ENCODE measurements at regions not wholly inside any gene's neighbourhood (a gene's known extent, or its start where the extent isn't known, plus 50 kb on each side); places are given as distances from the start of the nearest gene placed in this dataset.
"Not testable (repeated sequence)": the region's sequence is repeated elsewhere in the genome, so short reads cannot be mapped to it uniquely, and the experiment has no call there.

DNA sequence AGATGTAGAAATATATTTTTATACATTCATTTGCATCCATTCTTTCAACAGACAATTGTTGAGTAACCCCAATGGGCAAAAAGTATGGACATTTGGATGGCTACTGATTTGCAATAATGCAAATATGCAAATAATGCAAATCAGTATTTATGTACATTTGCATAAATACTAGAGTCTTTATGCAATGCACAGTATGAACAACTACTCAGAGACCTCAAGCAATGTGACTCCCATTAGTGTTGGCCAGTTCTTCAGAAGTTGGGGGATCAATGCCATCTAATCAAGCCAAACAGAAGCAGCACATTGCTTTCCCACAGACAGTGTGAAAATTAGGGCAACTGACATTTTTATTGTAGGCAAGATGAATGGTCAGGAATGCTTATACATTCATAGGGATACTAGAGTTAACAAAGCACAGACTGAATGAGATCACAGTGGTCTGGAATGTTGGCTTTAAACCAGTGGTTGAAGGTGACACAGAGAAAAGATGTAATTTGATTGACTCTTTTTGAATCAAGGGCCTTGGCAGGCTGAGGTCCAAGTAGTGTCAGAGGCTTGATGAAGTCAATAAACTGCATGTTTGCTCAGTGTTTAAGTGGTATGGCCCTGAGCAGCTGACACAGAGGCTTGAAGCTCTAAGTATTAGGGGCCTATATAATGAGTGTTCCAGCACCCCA lies 256.6 kb downstream of the CTH start:
- DNase-seq (ENCODE audit: insufficient read length, low spot score) (no peak), FAIRE-seq (no peak)

DNA sequence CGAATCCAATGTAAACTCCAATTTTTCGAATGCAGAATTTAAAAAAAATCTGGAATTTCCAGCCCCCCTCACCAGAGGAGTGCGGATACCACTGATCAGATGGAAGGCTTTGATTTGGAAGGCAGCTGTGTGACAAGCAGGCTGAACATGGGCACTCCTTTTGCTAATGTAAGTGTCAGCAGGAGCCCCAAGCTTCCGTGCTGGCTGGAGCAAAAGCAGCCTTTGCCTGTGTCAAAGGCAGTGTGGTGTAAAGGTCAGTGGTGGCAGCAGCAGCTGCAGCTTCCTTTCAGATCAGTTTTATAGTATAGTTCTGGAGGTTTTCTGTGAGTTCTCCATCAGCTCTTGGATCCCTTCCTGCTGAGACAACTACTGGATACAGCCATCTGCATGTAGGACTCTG lies 259.9 kb downstream of the CTH start:
- no peak for FAIRE-seq
- DNase-seq (ENCODE audit: insufficient read length, low spot score) = no peak

DNA sequence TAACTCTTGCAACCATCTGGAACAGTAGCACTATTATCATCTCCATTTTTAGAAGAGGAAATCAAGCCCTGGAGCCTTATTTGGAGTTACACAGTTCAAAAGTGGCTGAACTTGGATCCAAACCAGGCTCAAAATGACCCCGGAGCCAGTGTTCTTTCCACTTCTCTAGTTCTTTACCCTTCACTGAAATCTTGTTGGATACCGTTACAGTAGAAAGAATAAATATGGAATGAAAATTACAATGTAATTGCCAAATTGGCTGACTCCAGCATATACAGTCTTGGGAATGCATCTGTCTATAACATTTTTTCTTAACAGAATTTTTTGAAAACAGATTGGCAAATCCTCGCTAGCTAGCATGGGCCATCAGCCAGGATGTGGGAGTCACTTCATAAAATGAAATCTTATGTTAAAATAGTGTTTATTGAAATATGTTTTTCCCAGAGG lies 261.4 kb downstream of the CTH start:
- no peak for FAIRE-seq
- DNase-seq (ENCODE audit: insufficient read length, low spot score) = no peak

DNA sequence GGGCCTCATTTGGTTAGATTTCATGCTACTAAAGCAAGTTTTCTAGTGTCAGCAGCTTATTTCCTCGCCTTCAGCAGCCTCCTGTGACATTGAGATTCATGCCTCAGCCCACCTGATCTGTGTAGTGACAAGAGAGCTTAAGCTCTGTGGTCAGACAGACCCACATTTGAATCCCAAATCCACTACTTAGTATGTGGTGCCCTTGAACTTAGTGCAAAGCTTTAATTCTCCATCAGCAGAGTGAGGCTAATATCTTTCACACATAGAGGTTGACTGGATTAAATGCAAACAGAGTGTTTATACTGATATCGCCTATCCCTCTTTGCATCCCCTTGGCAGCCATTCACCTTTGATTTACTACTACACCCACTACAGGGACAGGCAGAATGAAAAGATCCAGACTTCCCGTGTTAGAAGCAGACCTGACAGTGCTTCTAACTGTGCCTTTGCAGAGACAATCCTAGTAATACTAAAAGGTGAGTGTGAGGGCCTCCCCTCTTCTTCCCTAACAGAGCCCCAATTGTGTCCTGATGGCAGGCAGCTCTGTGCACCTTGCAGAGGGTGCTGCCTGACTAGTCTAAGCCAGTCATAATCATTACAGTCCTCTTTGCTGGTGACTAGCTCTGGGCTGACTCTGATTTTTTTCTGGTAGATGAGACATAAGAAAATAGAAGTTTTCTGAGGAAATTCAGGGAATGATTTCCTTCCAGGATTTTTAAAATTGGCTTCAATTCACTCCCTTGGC lies 264.0 kb downstream of the CTH start:
- FAIRE-seq (no peak), DNase-seq (ENCODE audit: insufficient read length, low spot score) (no peak)

DNA sequence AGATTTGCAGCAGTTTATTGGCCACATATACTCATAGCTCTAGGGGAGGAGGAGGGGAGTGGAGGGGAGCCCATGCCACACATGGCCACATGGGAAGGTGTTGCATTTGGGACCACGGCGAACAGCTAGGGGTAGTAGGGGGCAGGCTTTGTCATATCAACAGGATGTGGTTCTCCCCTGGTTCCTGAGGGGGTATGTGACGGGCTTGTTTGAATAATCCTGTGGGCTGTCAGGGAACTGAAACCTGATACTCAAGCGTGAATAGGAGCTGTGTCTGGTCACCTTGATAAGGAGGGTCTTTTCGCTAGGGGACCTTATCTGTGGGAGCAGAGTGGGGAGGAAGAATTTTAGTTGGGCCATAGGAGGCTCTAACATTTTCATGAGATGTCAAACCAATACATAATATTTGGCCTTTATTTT lies 264.7 kb downstream of the CTH start:
- no peak for DNase-seq (ENCODE audit: insufficient read length, low spot score)
- FAIRE-seq = peak; percentile 8

DNA sequence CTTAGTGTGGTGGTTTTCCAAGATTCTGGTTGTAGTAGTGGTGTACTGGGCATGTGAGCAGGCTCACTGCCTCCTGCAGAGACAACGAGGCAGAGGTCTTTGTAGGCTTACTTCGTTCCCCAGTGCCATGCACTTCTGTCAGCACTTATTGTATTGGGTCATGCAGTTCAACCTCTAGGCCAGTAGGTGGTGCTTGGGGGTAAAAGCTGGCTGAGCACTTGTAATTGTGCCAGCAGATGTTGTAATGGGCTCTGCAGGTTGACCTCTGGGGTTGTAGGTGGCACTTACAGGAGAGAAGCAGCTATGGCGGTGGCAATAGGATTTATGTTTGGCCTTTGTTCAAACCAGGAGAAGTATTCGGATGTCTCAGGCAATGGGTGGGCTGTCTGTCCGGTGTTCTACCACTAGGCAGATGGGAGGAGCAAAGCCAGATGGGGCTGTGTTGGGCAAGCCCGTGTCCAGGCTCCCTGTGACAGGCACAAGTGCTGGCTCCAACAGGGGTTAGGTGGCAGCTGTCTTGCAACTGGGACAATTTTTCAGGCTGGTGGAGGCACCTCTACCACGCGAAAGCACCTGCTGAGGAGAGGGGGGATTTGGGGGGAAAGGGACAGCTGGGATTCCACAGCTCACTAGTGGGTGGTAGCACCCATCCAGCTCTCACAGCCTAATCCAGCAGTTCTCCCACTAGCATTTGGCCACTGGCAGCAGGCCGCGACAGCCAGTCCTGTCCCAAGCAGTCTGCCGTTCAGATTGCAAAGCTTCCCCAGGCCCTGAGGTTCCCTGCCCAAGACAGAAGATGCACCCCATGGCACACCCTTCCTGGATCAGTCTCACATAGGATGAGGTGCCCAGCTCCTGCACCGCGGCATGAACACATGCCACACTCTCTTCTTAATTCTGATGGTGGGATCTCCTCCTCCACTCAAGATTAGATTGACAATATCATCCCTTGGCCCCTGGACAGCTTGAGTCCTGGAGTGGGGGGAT lies 274.5 kb downstream of the CTH start:
- FAIRE-seq (peak; percentile 87), DNase-seq (ENCODE audit: insufficient read length, low spot score) (no peak)

DNA sequence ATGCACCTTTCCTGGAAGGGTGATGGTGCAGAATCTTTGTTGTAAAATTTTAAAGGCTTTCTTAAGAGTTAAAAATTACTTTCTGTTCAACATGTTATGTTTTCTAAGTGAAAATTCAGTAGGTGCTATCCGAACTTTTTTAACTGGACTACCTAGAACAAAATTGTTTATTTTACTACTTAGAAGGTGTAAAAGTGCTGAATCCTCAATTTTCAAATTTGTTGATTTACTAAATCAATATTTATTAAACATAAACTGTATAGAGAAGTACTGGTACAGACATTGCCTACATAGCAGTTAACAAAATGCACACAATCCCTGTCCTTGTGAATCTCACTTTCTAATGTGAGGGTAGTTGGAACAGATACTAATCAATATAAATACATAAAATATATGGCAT lies 277.5 kb downstream of the CTH start:
- FAIRE-seq (no peak), DNase-seq (ENCODE audit: insufficient read length, low spot score) (no peak)

DNA sequence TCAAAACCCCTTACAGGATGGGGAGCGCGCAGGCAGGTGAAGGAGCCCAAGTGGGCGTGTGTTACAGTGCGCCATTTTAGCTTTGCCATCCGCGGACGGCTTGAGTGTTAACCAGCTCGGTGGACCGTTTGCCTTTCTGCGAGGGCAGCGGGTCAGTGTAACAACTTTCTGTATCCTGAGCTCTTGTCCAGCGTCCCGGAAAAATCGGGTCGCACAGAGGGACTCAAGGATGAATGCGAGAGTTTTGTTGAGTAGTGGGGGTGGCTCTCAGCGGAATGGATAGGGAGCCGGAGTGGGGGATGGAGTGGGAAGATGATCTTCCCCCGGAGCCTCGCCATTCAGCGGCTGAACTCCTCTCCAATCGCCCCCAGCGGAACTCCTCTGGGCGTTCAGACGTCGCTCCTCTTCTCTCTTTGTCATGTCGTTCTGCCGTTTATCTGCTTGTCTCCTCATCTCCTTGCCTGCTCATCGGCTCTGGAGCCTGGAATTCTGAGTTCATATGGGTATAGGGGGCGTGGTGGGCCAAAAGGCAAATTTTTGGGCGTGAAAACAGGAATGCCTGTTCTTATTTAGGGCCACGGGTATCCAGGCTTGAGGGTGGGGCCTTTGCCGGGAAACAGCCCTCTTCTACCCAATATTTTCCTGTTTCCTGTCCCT lies 295.4 kb downstream of the CTH start:
- FAIRE-seq (no peak), DNase-seq (ENCODE audit: insufficient read length, low spot score) (no peak)

DNA sequence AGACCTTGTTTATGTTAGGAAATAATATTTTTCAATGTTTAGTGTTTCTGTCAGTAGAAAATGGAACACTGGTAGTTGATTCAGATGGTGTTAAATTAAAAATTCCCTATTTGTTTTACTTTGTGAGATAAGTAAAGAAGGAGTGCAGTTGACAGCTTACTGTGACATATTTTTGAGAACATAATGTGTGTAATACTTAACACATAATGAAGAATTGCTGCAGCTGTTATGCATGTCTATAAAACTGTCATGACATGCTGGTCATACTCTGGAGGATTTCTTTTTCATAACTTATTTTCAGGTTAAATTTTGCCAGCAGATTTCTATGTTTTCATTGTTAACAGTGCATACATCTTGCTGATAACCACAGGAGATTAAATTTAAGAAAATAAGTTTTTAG lies 296.1 kb downstream of the CTH start:
- DNase-seq (ENCODE audit: insufficient read length, low spot score) = no peak
- FAIRE-seq = no peak

DNA sequence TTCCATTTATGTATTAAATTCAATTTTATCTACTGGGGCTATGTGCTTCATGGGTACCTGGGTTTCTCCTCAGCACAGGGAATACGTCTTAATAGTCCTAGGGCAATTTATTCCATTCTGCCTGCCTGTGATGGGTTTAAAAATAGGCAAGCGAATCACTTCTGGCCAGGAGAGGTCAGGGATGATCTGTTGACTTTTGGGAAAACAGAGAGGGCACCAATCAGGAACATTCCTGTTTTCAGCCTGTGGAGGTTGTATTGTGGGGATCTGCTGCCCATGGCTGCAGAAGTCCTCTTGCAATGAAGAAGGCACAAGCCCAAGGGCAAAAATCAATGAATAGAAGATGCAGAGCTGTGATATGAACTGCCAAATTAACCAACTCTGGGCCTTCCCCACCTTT lies 303.1 kb downstream of the CTH start:
- DNase-seq (ENCODE audit: insufficient read length, low spot score) (no peak), FAIRE-seq (no peak)

DNA sequence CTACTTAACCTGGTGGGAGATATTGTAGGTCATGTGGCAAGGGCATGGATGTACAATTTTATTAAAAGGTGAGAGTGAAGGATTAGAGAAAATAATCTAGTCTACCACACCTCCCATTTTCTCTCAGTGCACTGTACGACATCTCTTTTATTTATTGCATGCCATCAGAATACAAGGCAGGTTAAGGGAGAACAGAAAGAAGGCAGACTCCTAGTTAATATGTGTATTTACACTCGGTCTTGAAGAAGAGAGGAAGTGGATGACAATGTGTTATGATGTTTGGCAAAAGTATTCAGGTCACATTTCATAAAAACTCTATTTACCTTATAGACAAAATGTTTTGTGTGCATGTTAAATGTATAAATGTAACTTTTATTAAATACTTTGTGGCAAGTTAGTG lies 306.1 kb downstream of the CTH start:
- DNase-seq (ENCODE audit: insufficient read length, low spot score) = no peak
- no peak for FAIRE-seq

DNA sequence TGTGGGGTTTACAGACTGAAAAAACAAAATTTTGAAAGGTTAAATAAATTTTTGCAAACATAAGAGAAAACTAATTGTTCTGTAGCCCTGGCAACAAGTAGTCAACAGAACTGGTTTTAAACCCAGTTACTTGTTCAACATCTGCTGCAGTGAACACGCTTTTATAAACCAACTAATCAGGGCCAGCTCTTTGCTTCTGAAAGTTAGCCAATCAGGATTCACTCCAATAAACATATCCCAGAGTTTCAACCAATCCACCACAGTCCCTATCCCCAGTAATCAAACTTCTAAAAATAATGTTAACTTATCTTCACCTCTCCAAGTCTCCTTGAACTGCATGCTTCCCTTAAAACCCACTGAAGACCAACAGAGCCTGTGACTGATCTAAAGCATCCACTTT lies 306.6 kb downstream of the CTH start:
- DNase-seq (ENCODE audit: insufficient read length, low spot score) (no peak), FAIRE-seq (no peak)

DNA sequence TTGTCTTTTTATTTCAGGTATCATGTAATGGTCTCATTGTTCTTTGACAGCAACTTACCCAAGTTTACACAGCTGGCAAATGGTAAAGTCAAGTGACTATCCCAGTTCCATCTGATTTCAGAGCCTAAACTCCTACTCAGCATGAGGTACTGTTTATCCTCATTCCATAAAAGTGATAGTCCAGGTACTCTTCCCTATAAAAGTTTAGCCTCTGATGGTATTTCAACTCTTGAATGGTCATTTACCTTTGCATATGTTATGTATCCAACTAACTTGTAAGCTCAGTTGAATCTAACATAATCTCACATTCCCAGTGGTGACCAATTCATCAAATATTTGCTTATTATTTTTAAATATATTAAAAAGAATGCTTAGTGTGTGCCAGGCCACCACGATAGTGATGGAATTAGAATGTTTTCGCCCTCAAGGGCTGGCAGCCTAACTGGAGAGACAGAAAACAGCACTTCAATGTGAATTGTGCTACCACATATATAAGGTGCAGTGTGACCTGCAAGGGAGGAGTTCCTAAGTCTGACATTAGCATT lies 307.1 kb downstream of the CTH start:
- DNase-seq (ENCODE audit: insufficient read length, low spot score) (no peak), FAIRE-seq (no peak)

DNA sequence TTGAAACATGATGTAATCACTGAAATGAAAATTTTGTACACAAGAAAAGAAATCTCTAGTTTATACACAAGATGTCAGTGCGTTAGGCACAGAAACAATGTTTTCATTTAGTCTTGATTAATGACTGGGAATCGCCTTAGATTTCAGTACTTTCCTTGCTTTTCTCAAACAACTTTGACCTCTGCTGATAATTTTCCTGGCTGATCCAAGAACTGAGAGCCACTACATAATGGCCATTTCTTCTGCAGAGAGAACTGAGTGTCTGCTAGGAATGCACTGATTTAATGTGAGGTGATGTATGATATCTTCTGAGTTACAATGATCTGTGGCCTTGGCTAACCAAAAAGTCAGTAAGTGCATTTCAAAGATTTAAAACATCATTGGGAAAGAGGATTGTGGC lies 308.1 kb downstream of the CTH start:
- FAIRE-seq = no peak
- DNase-seq (ENCODE audit: insufficient read length, low spot score) = no peak

DNA sequence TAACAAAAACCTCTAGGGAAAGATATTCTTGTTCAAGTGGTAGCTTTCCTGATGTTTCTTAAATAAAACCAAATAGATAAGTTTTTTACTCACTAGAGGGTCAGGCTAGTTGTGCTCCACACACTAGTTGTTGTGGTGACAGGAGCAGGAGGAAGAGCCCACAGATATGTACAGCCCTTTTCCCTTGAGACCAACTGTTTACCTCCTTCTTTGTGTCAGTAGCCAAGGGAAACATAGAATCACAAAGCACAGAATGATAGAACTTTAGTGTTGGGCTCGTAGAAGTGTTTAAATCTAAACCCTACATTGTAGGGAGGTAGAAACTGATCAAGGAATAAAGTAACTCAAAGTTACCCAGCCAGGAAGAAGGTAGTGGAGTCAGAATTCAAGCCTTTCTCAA lies 309.0 kb downstream of the CTH start:
- no peak for FAIRE-seq
- DNase-seq (ENCODE audit: insufficient read length, low spot score) = no peak

DNA sequence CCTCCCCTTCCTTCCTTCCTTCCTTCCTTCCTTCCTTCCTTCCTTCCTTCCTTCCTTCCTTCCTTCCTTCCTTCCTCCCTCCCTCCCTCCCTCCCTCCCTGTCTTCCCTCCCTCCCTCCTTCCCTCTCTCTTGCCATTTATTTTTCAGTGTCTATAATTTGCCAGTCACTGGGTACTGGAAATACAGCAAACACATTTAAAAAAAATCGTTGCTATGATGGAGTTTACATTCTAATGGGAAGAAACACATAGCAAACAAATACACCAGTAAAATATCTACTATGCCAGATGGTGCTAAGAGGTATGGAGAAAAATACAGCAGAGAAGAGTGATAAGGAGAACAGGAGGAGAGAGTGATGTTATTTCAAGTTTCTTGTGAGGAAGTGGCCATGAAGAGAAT lies 309.5 kb downstream of the CTH start:
- FAIRE-seq (no peak), DNase-seq (ENCODE audit: insufficient read length, low spot score) (no peak)

DNA sequence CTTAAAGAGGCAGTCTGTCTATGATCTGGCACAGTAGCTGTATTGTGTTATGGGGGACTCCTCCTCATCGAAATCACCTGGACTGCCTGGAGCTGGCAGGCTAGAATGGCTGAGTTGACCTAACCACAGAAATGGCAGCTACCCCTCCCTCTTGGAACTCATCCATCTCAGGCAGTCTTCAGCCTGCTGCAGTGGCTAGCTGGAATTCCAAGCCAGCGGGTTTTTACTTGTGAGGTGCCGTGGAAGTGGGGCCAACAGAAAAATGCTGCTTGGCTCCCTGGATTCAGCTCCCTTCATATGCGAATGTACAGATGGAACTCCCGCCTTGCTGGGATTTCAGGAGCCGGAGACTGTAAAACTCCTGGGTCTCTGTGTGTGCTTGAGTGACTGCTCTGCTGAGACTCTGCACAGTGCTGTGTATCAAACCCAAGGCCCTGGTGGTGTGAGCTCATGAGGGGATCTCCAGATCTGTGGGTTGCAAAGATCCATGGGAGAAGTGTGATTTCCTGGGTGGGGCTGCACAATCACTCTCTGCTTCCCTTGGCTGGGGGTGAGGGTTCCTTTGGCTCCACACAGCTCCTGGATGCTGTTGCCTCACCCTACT lies 316.9 kb downstream of the CTH start:
- DNase-seq (ENCODE audit: insufficient read length, low spot score) (no peak), FAIRE-seq (no peak)

DNA sequence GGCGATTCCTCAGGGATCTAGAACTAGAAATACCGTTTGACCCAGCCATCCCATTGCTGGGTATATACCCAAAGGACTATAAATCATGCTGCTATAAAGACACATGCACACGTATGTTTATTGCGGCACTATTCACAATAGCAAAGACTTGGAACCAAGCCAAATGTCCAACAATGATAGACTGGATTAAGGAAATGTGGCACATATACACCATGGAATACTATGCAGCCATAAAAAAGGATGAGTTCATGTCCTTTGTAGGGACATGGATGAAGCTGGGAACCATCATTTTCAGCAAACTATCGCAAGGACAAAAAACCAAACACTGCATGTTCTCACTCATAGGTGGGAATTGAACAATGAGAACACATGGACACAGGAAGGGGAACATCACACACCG lies 311.1 kb downstream of the PTGER3 start:
- not testable (repeated sequence) for DNase-seq (ENCODE audit: insufficient read length, low spot score); FAIRE-seq

DNA sequence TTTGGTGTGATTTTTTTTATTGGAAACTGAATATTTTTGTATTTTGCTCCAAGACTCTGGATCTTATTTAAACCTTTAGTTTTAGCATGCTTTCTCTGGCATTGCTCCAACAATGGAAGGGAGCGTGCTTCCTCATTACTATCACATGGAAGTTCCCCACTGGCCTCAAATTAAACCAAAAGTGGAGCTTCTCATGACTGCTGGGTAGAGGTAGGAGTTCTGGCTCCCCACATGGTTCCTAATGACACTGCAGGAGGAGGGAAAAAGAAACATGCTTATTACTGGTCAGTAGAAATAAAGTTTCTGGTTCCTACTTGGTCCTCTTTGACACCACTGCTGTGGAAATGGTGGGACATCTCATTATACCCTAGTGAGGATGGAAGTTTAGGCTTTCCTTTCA lies 310.5 kb downstream of the PTGER3 start:
- no peak for FAIRE-seq

DNA sequence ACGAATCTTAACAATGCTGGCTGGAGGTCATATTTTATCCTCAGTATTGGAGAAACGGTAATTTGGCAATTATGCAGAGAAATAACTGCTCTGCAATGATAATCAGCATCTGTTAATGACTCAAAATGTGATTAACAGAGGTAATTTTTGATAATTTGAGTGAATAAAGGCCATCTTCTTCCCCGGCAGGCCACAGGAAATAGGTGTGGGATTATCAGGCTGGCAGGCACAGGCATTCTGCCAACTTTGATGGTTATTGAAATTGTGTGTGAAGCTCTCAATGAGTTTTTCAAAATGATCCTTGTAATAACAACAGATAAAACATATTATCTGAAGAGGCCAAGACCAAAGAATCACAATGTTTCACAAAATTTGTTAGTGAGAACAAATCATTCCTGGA lies 309.0 kb downstream of the PTGER3 start:
- FAIRE-seq (no peak), DNase-seq (ENCODE audit: insufficient read length, low spot score) (no peak)

More for the DNA sequence above, 310.5 kb downstream of the PTGER3 start:
- DNase-seq (ENCODE audit: insufficient read length, low spot score) = no peak
